ENCODE measurements at regions not wholly inside any gene's neighbourhood (a gene's known extent, or its start where the extent isn't known, plus 50 kb on each side); places are given as distances from the start of the nearest gene placed in this dataset.

- TF ChIP-seq CTCF (conservative IDR thresholded peaks at IDR 0.05) = no peak
- TF ChIP-seq ZFX (IDR thresholded peaks at IDR 0.05) = no peak
These were observed 536.4 kb downstream of the RASEF start for GRCh38 chr9:82526577-82526976.
